K562 (cell line): ENCODE measurements at regions not wholly inside any gene's neighbourhood (a gene's known extent, or its start where the extent isn't known, plus 50 kb on each side); places are given as distances from the start of the nearest gene placed in this dataset.

Experiments used
- ATAC-seq: fragments of 200-7000 bp; cut with Tn5 transposase; 3 replicates; pipeline ENCODE4 v1.9.1; 2020; ENCODE audit warnings: moderate library complexity
- BruUV-seq: library from RNA; stranded (reverse); fragments of 400-500 nt; replicated peaks from 2 replicates; lab custom pipeline; 2021; lab: Mats Ljungman, UMichigan
- CTCF ChIA-PET: fragments of 300-600 bp; formaldehyde crosslinking; extraction: SDS; loops from one replicate; lab custom pipeline; 2021; ENCODE audit warnings: low intra/inter-chr PET ratio; lab: Yijun Ruan, JAX
- POLR2A ChIA-PET: fragments of 300-600, 350-650 bp; sonication (Branson Sonifier 250); formaldehyde crosslinking; extraction: SDS; loops from one replicate; lab custom pipeline; 2021; ENCODE audit warnings: antibody characterized with exemption, inconsistent platforms; lab: Yijun Ruan, JAX
- DNase-seq, 4 experiments: peaks; one replicate each; pipeline versions ENCODE4 v3.0.0 to v3.0.0-alpha.2; 2011 to 2018; ENCODE audit warnings: low spot score in 3 of 4, mixed read lengths in 3 of 4; ENCODE audit errors: extremely low read depth in 1 of 4
- FAIRE-seq: peaks from 2 replicates; lab custom pipeline; 2011; peaks lifted over from hg19 to GRCh38; lab: Jason Lieb, UNC
- H2AFZ ChIP-seq: 2 replicates; pipeline ENCODE4 v1.6.0; 2011; ENCODE audit warnings: low read depth, low read length, control low read depth, inconsistent platforms
- H3K27ac ChIP-seq: fragments of 200-600 bp; 3 replicates; pipeline ENCODE4 v1.8.0; 2011; ENCODE audit warnings: low read depth, mild to moderate bottlenecking, control low read depth, inconsistent platforms, low read length, moderate library complexity, mixed read lengths; ENCODE audit errors: extremely low read depth
- H3K27me3 ChIP-seq, 2 experiments: fragments of 300-600 bp in 1 of 2; 2 replicates in 1 of 2; 3 replicates in 1 of 2; pipeline versions ENCODE4 v1.6.0 to v1.8.0; 2011; ENCODE audit warnings: inconsistent platforms in 2 of 2, low read length in 2 of 2, mild to moderate bottlenecking in 1 of 2, mixed read lengths in 1 of 2, moderate library complexity in 1 of 2; ENCODE audit not compliant: control insufficient read depth in 2 of 2, insufficient read depth in 2 of 2
- H3K36me3 ChIP-seq: fragments of 300-600 bp; 3 replicates; pipeline ENCODE4 v1.8.0; 2011; ENCODE audit warnings: mild to moderate bottlenecking, low read length, inconsistent platforms; ENCODE audit not compliant: control insufficient read depth, insufficient read depth
- H3K4me1 ChIP-seq, 2 experiments: fragments of 200-600 bp in 1 of 2; replicated peaks in 1 of 2; 2 replicates in 1 of 2; 3 replicates in 1 of 2; pipeline versions ENCODE4 v1.5.1 to v1.8.0; 2011; ENCODE audit warnings: inconsistent platforms in 2 of 2, low read length in 2 of 2, mild to moderate bottlenecking in 1 of 2, mixed read lengths in 1 of 2, moderate library complexity in 1 of 2; ENCODE audit not compliant: control insufficient read depth in 2 of 2, insufficient read depth in 2 of 2
- H3K4me2 ChIP-seq: 2 replicates; pipeline ENCODE4 v1.6.1; 2011; ENCODE audit warnings: low read length, control low read depth, inconsistent platforms, mixed read lengths; ENCODE audit not compliant: insufficient read depth
- H3K4me3 ChIP-seq: fragments of 200-600 bp; sonication (generic), shearing (Covaris generic); 2 replicates; pipeline ENCODE4 v1.5.1; 2016; ENCODE audit warnings: control low read depth, inconsistent platforms
- H3K79me2 ChIP-seq: fragments of 200-600 bp; 3 replicates; pipeline ENCODE4 v1.8.0; 2011; ENCODE audit warnings: low read length, inconsistent platforms; ENCODE audit not compliant: control insufficient read depth, insufficient read depth
- H3K9ac ChIP-seq, 2 experiments: 2 replicates each; pipeline versions ENCODE4 v1.6.0 to v1.6.1; 2011; ENCODE audit warnings: low read depth in 2 of 2, low read length in 2 of 2, control low read depth in 1 of 2, inconsistent platforms in 1 of 2, mild to moderate bottlenecking in 1 of 2, mixed read lengths in 1 of 2; ENCODE audit not compliant: insufficient read depth in 1 of 2
- H3K9me1 ChIP-seq: one replicate; pipeline ENCODE4 v1.6.0; 2011; ENCODE audit warnings: inconsistent platforms, mild to moderate bottlenecking, low read length, moderate library complexity; ENCODE audit not compliant: control insufficient read depth, insufficient read depth
- H3K9me3 ChIP-seq: replicated peaks from 2 replicates; pipeline ENCODE4 v1.5.1; 2011; ENCODE audit warnings: low read depth, low read length, inconsistent platforms; ENCODE audit not compliant: control insufficient read depth, insufficient read depth
- H4K20me1 ChIP-seq: replicated peaks from 2 replicates; pipeline ENCODE4 v1.6.1; 2011; ENCODE audit warnings: low read length, inconsistent platforms, mixed read lengths; ENCODE audit not compliant: control insufficient read depth, insufficient read depth
- BRF1 ChIP-seq: IDR thresholded peaks from 3 replicates; pipeline ENCODE4 v1.6.1; 2011; ENCODE audit warnings: borderline replicate concordance, mild to moderate bottlenecking; ENCODE audit not compliant: insufficient read length; ENCODE audit errors: extremely low read depth
- MAX ChIP-seq: sonication (generic); formaldehyde crosslinking; IDR thresholded peaks from 2 replicates; pipeline ENCODE4 v1.9.0; 2022; ENCODE audit warnings: mild to moderate bottlenecking, missing genetic modification reagents
- MIER1 ChIP-seq: fragments of 450-650 bp; IDR thresholded peaks from 2 replicates; pipeline ENCODE4 v1.6.1; 2016; ENCODE audit warnings: antibody characterized with exemption, mild to moderate bottlenecking, low read depth
- PHB2 ChIP-seq: fragments of 450-650 bp; IDR thresholded peaks from 2 replicates; pipeline ENCODE4 v1.6.1; 2017; ENCODE audit warnings: low read depth
- POLR3G ChIP-seq: IDR thresholded peaks from 2 replicates; pipeline ENCODE4 v1.6.1; 2011; ENCODE audit not compliant: insufficient read length, insufficient replicate concordance; ENCODE audit errors: extremely low read depth
- RFX7 ChIP-seq: fragments of 250-450 bp; sonication (Bioruptor Pico); IDR thresholded peaks from 2 replicates; pipeline ENCODE4 v1.5.1; 2021; ENCODE audit warnings: mild to moderate bottlenecking
- TARDBP ChIP-seq: fragments of 450-650 bp; IDR thresholded peaks from 2 replicates; pipeline ENCODE4 v1.6.1; 2016
- ZBTB5 ChIP-seq: fragments of 450-650 bp; IDR thresholded peaks from 2 replicates; pipeline ENCODE4 v1.6.1; 2017; ENCODE audit warnings: antibody characterized with exemption
- ZNF354B ChIP-seq: fragments of 250-450 bp; sonication (Bioruptor Pico); IDR thresholded peaks from 2 replicates; pipeline ENCODE4 v1.4.0; 2020
- WGBS: fragments of 100-300 bp; shearing (Covaris generic); methylation state at CpG from one replicate; pipeline ENCODE4 v1.1.6; 2016; ENCODE audit warnings: low coverage, mixed read lengths; ENCODE audit not compliant: insufficient coverage; ENCODE audit errors: missing lambda C conversion rate; 5-methylcytosine and 5-hydroxymethylcytosine counted together
- in situ Hi-C: fragments of 300-500 bp; cut with MboI; formaldehyde crosslinking; loops from 4 replicates; pipeline ENCODE4 v1.15.0; 2018; ENCODE audit warnings: inconsistent platforms, mixed read lengths
- intact Hi-C: fragments of 100-400 bp; cut with micrococcal nuclease; formaldehyde crosslinking; loops from 2 replicates; pipeline ENCODE4 v1.14.2; 2022

GRCh38 chr2:21644266-21644665 is 520.5 kb downstream of the TDRD15 start:
- CTCF ChIA-PET, result no interaction called here
- POLR2A ChIA-PET, result no interaction called here

More at GRCh38 chr2:21644266-21644665, 520.5 kb downstream of the TDRD15 start:
- no peaks in the 10 kb centered on the region for H3K79me2 ChIP-seq
- H3K9ac ChIP-seq, result no peak overlapping the region
- TF ChIP-seq PHB2, result no peak
- no peak for TF ChIP-seq RFX7
- no peak for TF ChIP-seq ZBTB5
- no peak for TF ChIP-seq TARDBP
- TF ChIP-seq MAX, result no peak
- TF ChIP-seq MIER1, result no peak
- no peak for TF ChIP-seq POLR3G
- TF ChIP-seq BRF1, result no peak
- no peak for TF ChIP-seq ZNF354B
- ATAC-seq, result no peak
- H3K27ac ChIP-seq, result no peak overlapping the region
- H4K20me1 ChIP-seq, result no peaks in the 10 kb centered on the region
- DNase-seq, result no peak
- H3K36me3 ChIP-seq, result no peaks in the 10 kb centered on the region
- 0% methylated on average over 1 of the region's 1 CpG for WGBS
- FAIRE-seq, result no peak
- H3K4me1 ChIP-seq, result no peaks in the 10 kb centered on the region
- no peak overlapping the region for H2AFZ ChIP-seq
- H3K4me2 ChIP-seq, result no peak overlapping the region
- no peak overlapping the region for H3K4me3 ChIP-seq
- no peaks in the 10 kb centered on the region for H3K9me1 ChIP-seq
- intact Hi-C loops (no loop called here), in situ Hi-C loops (no loop called here)
- H3K27me3 ChIP-seq, result no peaks in the 10 kb centered on the region
- no peaks in the 10 kb centered on the region for H3K9me3 ChIP-seq
- no TSS peak for BruUV-seq
